Globus pallidus (tissue), 1 donor: ENCODE measurements at regions not wholly inside any gene's neighbourhood (a gene's known extent, or its start where the extent isn't known, plus 50 kb on each side); places are given as distances from the start of the nearest gene placed in this dataset.
"Not testable (repeated sequence)": the region's sequence is repeated elsewhere in the genome, so short reads cannot be mapped to it uniquely, and the experiment has no call there.

Experiments used
- DNase-seq: peaks from one replicate; pipeline ENCODE4 v3.0.0-alpha.2; 2015; ENCODE audit warnings: low spot score

DNA sequence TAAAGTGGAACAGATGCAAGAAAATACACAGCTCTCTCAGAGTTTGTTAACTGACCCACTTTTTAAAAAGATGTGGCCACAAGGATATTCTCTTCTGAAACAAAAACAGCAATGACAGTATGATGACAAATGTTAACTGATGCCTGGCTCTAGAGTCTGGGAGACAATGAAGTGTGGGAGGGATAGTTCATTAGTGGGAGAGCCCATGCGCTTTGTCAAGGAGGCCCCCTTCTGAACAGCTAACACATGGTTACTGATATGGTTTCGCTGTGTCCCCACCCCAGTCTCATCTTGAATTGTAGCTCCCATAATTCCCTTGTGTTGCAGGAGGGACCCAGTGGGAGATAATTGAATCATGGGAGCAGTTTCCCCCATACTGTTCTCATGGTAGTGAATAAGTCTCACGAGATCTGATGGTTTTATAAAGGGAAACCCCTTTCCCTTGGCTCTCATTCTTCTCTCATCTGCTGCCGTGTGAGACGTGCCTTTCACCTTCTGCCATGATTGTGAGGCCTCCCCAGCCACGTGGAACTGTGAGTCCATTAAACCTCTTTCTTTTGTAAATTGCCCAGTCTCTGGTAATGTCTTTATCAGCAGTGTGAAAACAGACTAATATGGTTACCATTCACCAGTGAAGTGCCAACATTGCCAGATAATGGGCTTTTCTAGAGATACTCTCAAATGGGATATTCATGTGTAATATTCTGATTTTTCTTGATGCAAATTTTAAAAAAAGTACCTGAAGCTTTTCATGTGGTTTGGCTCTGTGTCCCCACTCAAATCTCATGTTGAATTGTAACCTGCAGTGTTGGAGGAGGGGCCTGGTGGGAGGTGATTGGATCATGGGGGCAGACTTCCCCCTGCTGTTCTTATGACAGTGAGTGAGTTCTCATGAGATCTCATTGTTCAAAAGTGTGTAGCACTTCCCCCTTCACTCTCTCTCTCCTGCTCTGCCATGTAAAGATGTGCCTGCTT, 435.8 kb downstream of the SHISA9 start:
- not testable (repeated sequence) for DNase-seq

DNA sequence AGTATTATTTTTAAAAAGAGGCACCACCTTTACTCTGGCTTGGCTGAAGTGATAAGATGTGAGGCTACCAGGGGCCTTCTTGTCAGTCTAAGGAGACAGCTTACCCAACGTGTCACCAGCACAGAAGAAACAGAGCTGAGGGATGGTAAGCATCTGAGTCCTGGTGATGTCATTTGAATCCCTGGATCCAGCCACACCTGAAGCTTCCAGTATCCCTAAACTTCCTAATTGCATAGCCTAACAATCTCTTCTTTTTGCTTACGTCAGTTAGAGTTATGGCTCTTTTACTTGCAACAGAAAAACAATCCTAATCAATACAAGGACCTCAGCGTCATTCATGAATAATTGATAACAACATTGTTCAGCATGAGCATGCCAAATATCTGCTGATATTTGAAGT, 436.6 kb downstream of the SHISA9 start:
- no peak for DNase-seq

DNA sequence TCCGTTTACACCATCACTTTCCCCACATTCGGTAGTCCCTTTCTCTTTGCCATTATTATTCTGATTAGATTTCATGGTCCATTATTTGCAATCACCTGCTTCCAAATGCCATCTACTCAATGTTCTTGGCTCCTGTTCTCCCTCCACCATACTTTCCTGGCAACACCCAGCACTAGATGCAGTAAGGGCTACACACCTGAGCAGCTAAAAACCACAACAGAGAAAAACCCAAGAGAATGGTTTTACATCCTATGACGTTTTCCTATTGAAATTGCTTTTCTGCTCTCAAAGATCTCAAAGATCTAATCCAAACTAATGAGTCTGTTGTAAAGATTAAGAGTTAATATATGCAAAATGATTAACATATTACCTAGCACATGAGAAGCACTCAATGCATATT, 441.3 kb downstream of the SHISA9 start:
- DNase-seq: no peak

DNA sequence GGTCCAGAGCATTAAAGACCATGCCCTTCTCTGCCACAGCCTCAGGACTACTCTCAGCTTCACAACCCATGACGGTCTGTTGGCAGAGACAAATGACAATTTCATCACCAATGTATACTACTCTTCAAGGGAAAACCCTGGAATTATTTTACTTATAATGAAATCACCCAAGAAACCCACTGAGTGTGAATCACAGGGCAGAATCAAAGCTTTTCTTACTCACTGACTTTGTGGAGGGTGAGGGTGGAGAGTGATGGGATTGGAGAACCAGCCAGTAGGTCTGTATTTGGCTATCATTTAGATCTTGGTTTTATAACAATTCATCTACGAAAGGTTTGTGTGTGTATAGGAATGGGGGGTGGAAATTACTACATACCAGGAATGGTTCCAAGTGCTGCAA, 442.6 kb downstream of the SHISA9 start:
- no peak for DNase-seq

DNA sequence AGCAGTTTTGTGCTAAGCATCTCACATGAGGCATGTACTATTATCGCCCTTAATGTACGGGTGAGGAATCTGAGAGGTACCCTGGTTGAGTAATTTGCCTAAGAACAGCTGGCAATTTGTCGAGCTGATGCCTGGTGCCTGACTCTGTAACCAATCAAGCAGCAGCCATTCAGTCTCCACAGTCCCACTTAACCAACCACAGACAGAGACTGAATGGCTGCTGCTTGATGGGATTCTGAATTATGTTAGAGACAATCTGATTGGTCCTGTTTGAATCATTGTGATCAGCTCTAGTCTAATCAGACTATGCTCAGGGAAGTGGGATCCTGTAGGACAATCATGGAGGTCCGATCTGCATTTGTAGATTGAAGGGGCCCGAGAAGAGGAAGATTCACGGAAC, 447.0 kb downstream of the SHISA9 start:
- DNase-seq: no peak

DNA sequence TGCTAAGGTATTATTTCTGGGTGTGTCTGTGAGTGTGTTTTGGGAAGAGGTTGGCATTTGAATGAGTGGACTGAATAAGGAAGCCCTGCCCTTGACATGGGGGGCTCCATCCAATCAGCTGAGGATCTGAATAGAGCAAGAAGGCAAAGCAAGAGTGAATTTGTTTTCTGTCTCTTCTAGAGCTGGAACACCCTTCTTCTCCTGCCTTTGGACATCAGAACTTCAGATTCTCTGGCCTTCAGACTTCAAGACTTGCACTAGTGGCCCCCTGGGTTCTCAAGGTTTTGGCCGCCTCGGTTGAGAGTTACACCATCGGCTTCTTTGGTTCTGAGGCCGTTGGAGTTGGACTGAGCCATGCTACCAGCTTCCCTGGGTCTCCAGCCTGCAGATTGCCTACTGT, 448.6 kb downstream of the SHISA9 start:
- no peak for DNase-seq

DNA sequence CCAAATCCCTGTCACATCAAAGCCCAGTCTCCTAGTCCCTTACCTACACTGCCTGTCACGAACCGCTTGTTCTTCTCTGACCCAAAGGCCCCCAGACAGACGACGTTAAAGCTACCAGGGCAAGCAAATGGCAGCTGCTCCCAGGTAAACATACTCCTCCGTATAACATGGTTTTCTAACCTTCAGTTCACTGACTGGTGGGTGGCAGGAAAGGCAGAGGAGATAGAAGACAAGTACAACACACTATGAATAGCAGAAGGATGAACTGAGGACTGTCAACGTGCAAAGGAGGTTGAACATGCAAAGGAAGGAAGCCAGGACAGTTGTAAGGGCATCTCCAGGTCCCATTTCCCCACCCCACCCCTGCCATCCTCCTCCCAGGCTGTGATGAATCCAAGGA, 449.8 kb downstream of the SHISA9 start:
- DNase-seq: no peak

DNA sequence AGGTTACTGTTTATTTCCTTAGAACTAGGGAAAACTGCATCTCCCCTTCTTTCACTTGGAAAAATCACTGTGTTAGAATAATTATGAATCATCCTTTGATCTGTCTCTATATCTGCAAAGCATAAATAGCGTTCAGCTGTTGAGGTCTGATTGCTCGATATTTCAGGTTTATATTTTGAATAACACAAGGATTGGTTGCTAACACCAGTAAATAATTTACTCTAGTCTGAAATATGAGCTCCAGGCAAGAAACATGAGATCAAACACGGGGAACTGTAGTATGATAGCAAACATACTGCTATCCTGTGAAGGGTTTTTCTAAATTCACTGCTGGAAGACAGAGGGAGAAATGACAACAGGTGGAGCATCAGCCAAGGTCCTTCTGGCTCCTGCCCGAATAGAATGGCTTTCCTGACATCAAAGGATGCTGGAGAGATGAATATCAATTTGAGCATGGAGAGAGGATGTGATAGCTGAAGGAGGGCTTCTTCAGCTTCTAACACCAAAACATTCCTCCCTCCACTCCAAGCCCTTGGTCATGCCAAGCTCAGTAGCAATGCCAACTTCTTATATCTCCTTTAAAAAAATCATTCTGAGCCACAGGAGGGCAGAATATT, 450.3 kb downstream of the SHISA9 start:
- DNase-seq: no peak

DNA sequence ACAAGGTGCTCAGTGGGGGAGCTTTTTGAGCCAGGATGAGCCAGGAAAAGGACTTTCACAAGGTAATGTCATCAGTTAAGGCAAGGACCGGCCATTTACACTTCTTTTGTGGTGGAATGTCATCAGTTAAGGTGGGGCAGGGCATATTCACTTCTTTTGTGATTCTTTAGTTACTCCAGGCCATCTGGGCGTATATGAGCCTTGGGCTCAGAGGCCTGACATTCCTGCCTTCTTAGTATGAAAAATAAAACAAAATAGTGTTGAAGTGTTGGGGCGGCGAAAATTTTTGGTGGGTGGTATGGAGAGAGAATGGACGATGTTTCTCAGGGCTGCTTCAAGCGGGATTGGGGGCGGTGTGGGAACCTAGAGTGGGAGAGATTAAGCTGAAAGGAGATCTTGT, 451.4 kb downstream of the SHISA9 start:
- DNase-seq: not testable (repeated sequence)

DNA sequence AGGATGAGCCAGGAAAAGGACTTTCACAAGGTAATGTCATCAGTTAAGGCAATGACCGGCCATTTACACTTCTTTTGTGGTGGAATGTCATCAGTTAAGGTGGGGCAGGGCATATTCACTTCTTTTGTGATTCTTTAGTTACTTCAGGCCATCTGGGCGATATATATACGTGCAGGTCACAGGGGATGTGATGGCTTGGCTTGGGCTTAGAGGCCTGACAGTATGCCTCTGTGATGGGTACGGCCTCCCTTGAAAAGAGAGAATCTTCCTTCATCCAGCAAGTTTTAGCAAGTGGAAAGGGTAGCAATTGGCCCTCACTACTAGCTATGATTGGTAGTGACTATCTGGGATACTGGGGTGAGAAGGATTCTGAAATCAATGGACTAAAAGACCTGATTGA, 456.4 kb downstream of the SHISA9 start:
- not testable (repeated sequence) for DNase-seq

DNA sequence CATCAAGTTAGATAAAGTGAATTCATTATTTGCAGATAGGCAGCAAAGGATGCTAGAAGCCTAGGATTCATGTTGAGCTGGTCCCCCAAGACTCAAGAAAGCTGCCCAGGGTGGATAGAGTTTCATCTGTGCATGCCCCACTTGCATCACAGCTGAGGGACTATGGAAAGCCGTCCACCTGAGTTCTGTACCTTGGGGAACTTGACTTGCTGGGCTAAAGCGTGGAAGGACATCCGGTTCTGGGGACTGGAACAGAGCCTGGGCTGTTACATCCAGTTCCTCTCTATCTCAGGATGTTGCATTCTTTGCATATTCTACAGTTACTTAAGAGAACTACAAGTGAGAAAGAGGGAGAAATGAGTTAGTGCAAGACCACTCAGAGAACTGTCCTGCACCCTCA, 458.4 kb downstream of the SHISA9 start:
- no peak for DNase-seq

DNA sequence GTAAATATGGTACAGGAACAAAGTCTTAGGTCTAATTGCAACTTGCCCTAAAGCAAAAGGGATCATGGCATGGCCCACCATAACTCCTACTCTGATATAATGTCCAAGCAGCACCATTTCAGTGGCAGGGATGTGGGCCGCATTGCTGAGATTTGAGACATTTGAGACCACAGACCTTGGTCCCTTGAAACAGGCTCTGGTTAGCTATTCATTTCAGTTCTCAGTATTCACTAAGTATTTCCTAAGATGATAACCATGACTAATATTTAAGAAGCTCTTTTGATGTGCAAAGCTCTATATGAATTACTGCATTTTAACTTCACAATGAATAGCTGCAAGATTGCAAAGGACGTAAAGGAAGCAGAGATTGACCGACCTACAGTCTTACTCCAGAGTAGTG, 471.0 kb downstream of the SHISA9 start:
- DNase-seq: no peak

DNA sequence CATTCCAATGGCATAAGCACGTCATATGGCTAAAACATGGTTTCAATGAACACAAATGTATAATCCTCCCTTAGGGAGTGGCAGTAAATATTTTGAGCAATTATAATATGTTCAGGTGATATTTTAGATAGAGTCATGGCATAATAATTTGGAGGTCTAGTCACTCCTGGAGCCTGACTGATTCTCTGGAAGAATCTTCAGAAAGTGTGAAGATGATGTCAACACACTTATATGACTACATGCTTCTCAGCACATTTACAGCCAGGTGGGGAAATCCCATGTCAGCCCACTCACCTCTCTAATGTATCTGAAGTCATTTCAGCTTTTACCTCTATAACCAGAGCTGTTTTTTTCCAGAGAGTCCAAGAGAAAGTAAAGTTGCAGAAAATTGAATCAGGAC, 474.8 kb downstream of the SHISA9 start:
- DNase-seq: no peak

DNA sequence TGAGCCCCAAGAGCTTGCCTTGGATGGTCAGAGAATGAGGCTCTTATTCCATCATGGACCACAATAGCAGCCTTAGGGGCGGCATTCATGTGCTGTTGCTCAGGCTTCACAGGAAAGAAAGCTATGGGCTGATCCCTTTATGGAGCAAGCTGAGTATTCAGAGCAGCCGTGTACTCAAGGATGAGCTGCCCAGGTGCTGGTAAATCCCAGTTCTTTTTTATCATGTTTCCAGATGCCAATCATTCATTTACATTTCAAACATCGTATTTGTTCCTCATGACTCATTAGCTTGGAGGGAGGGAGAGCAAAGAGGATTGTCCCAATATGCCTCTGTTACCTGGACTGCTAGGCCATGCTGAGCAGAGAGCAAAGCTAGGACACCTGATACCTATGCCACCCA, 475.7 kb downstream of the SHISA9 start:
- no peak for DNase-seq

DNA sequence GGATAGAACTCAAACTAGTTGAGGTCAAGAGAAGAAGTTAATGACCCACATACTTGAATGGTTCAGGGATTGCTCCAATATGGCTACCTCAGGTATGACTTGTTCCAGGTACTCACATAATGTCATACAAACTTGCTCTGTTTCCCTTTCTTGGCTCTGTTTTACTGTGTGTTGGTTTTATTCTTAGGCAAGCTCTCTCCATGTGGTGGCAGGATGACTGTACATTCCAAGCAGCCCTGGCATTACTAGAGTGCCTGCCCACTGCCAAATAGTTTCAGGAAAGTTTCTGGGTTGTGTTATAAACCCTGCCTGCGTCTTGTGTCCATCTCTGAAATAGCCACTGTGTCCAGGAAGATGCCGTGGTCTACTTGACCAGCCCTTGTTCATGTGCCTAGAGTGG, 476.8 kb downstream of the SHISA9 start:
- no peak for DNase-seq

DNA sequence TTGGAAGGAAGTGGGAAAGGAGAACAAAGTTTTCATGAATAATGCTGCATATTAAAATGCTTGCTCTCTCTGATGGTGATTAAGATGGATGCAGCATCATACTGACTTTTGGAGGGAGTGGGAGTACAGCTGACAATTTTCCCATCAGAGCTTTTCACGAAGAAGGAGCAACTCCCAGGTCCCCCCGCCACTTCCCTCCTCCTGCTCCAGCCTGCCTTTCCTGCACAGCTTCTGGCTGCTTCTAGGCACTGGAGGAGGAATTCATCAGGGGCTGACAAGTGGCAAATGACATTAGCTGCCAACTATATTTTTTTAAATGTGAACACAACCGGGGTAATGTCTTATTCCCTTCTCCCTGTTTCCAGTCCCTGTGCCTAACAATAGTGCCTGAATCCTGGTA, 477.9 kb downstream of the SHISA9 start:
- no peak for DNase-seq

DNA sequence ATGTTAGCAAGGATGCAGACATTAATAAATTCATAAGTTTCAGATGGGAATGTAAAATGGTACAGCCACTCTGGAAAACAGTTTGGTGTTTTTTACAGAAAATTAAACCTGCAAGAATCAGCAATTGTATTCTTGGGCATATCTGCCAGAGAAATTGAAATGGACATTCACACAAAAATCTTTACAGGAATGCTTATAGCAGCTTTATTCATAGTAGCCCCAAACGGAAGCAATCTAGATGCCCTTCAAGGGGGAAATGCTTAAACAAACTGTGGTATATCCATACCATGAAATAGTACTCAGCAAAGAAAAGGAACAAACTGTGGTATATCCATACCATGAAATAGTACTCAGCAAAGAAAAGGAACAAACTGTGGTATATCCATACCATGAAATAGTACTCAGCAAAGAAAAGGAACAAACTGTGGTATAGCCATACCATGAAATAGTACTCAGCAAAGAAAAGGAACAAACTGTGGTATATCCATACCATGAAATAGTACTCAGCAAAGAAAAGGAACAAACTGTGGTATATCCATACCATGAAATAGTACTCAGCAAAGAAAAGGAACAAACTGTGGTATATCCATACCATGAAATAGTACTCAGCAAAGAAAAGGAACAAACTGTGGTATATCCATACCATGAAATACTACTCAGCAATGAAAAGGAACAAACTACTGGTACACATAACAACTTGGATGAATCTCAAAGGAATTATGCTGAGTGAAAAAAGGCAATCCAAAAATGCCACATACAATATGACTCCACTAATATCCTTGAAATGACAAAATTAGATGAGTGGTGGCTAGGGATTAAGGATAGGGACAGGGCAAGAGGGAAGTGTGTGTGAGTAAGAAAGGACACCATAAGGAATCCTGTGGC, 484.0 kb downstream of the SHISA9 start:
- not testable (repeated sequence) for DNase-seq

DNA sequence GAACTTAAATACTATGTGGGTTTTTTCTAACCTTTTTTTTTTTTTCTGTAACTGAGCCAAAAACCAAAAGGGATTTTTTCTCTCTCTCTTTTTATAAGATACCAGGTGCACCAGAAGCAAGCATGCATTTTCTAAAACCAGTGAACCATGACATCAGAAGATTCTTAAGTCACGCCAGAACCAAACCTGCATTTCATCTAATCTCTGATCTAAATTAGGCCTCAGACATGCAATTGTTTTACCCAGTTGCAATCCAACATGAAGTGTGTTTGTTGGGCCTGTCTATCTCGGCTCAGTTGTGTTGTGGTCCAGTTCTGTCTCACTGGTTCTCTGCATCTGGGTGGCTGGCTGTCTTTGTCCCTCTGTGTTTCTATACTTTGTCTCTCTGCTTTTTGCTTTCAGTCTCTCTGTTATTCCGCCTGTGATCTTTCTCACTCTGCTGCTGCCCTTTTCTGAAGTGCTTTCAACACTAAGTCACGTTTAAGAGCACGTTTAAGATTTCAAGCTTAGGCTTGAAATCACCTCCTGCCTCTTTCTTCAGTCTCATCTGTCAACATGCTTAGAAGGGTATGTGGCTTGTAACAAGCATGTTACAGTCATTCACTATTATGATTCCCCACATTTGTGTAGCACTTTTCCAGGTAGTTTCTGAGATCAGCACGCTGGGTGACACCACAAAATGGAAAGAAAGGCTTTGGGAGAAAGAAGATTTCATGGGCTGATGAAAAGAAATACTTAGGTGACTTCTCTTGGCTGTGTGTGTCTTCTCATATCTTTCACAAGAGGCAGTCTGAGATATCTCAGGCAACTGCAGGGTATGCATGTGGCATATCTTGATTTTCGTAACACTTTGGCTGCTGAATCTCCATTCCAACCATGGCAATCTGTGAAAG, 488.9 kb downstream of the SHISA9 start:
- DNase-seq: no peak

DNA sequence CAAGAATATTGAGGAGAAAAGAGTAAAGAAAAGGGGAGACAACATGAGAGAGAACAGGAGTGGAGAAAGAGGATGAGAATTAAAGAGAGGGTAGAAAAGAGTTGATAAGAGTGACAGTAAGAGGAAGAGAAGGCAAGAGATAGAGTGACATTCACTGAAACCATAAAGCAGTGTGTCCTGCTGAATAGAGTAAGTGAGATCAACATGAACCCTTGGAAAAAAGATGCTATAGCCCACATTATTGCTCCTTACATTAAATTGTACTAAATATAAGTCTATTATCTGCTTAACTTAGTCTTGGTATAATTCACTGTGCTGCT, 489.5 kb downstream of the SHISA9 start:
- no peak for DNase-seq

DNA sequence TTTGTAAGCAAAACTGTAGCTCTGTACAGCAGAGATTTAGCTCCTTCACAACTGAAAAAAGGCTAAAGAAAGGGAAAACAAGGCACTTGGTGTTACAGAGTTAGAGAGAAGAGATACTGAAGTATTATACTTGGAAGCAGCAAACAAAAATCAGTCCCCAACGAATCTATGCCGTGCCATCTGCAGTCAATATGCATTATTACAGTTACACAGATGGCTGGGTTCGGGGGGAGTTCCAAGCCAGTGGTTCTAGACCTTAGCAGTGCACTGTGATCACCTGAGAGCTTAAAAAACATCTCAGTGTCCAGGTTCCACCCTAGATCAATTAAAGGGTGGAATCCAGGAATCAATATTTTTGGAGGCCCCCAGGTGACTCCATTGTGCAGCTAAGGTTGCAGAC, 489.9 kb downstream of the SHISA9 start:
- no peak for DNase-seq

DNA sequence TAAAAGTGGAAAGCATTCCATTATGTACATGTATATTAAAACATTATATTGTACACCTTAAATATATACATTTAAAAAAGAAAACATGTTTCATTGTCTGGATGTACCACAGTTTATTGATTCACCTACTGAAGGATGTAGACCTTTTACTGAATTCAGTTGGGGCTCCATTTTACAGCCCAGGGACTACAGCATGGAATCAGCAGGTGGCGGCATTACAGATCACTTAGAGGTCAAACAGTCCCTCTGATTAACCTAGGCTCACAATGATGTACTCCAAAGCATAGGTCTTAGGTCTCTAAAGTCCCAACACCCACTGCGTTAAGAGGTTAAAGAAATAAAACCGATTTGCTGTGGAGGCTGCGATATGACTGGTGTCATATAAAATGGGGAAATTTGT, 490.9 kb downstream of the SHISA9 start:
- no peak for DNase-seq

DNA sequence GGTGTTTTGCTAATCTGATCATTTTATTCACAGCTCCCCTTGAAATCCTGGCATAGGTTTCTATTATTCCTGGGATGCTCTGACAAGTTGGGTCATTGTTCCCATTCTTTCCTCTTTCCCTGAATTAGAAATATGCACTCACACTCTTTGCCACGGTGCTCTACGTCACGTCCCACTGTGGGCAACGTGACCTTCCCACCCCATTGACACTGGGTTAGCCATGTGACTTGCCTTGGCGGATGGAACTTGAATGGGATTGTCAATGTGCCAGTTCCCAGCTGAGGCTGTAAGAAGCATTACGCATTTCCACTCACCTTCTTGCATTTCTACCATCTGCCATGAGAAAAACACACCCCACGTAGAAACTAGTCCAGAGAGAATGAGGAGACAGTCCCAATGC, 492.4 kb downstream of the SHISA9 start:
- DNase-seq: no peak
